ENCODE measurements at regions not wholly inside any gene's neighbourhood (a gene's known extent, or its start where the extent isn't known, plus 50 kb on each side); places are given as distances from the start of the nearest gene placed in this dataset.

DNA sequence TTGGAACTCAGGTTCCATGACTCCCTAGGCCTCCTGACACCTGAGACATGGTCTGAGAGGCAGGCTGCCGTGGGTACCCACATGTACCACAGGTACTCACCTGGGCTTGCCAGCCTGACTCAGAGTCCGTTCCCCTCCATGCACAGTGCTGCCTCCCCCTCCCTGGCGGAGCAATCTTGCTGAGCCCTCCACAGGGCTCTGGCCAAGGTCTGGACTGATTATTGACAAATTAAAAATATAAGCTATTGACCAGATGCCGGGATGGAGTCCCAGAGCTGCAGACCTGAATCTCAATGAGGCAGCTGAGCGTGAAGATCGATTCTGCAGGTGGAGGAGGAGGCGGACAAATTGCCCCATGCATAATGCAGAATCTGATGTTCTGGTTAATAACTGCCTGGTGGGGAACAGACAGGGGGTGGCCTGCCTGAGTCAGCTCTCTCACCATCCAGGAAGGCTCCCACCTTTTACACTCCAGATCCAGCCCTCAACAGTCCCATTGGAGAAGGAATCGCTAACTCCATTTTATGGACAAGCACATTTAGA is 422.7 kb downstream of the MIAT start:
- no peaks in the 10 kb centered on the region for H3K36me3 ChIP-seq (ENCODE audit: low read depth)
- H3K4me1 ChIP-seq (ENCODE audit: low read depth), result no peaks in the 10 kb centered on the region
- intact Hi-C loops (cut with DNase I, micrococcal nuclease), result no loop called here
- DNase-seq, result no peak
- H3K4me3 ChIP-seq, result no peak overlapping the region
- no peaks in the 10 kb centered on the region for H3K9me3 ChIP-seq
- ATAC-seq, result no peak
- TF ChIP-seq, protein P1, sequence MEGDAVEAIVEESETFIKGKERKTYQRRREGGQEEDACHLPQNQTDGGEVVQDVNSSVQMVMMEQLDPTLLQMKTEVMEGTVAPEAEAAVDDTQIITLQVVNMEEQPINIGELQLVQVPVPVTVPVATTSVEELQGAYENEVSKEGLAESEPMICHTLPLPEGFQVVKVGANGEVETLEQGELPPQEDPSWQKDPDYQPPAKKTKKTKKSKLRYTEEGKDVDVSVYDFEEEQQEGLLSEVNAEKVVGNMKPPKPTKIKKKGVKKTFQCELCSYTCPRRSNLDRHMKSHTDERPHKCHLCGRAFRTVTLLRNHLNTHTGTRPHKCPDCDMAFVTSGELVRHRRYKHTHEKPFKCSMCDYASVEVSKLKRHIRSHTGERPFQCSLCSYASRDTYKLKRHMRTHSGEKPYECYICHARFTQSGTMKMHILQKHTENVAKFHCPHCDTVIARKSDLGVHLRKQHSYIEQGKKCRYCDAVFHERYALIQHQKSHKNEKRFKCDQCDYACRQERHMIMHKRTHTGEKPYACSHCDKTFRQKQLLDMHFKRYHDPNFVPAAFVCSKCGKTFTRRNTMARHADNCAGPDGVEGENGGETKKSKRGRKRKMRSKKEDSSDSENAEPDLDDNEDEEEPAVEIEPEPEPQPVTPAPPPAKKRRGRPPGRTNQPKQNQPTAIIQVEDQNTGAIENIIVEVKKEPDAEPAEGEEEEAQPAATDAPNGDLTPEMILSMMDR (IDR thresholded peaks at IDR 0.05), result no peak

DNA sequence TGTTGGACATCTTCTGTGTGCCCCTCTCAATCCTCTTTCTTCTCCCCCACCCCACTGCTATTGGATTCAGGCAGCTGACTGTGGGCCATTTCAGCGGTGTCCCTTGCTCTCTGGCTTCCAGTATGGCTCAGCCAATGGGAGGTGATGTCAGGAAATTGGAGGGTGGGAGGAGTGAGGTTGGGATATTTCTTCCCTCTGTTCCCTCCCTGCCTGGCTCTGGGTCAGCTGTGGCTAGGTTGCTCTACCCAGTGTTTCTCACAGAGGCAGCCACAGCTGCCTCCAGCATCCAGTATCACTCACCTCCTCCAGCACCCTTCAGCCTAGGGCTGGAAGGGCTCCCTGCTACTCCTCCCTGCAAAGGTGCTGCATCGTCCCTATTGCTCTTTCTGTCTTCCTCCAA is 423.5 kb downstream of the MIAT start:
- Histone ChIP-seq H3K9me3 (no peaks in the 10 kb centered on the region), H3K4me1 (ENCODE audit: low read depth) (no peaks in the 10 kb centered on the region), H3K4me3 (no peak overlapping the region), H3K36me3 (ENCODE audit: low read depth) (no peaks in the 10 kb centered on the region)
- DNase-seq (no peak), ATAC-seq (no peak)
- TF ChIP-seq, protein P1 (IDR thresholded peaks at IDR 0.05), result no peak
- intact Hi-C loops (cut with DNase I, micrococcal nuclease), result no loop called here

DNA sequence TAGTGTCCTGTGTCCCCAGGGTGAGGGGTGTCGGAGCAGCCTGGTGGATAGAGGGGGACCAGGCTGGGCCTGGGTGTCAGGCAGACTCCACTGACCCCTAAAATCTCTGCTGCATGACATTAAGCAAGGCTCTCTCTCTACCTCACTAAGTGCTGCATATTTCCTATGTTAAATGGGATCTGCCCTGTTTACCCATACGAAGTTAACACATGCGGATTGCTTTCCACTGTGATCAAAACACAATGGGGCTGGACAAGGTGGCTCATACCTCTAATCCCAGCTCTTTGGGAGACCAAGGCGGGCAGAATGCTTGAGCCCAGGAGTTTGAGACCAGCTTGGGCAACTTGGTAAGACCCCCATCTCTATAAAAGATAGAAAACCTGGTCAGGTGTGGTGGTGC is 426.2 kb downstream of the MIAT start:
- H3K4me3 ChIP-seq, result no peak overlapping the region
- ATAC-seq, result no peak
- DNase-seq, result no peak
- TF ChIP-seq, protein P1 (IDR thresholded peaks at IDR 0.05), result no peak
- H3K9me3 ChIP-seq, result no peaks in the 10 kb centered on the region
- no peaks in the 10 kb centered on the region for H3K36me3 ChIP-seq (ENCODE audit: low read depth)
- H3K4me1 ChIP-seq (ENCODE audit: low read depth), result no peaks in the 10 kb centered on the region
- intact Hi-C loops (cut with DNase I, micrococcal nuclease), result no loop called here

DNA sequence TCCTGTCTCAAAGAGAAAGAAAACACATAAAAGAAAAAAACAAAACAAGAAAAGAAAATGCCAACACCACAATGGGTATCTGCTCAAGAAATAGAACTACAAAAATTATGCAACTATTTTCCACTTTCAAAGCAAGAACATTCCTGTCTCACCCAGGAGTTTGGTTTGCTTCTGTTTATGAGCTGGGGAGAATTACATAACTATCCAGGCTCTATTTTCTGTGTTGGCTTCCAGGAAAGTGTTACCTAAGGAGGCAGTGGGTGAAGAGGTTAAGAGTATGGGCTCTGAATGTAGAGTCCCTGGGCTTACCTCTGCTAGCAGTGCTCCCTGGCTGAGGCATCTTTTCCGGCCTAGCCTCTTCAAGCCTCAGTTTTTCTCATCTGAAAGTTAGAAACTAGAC is 426.7 kb downstream of the MIAT start:
- intact Hi-C loops (cut with DNase I, micrococcal nuclease), result no loop called here
- no peak for ATAC-seq

DNA sequence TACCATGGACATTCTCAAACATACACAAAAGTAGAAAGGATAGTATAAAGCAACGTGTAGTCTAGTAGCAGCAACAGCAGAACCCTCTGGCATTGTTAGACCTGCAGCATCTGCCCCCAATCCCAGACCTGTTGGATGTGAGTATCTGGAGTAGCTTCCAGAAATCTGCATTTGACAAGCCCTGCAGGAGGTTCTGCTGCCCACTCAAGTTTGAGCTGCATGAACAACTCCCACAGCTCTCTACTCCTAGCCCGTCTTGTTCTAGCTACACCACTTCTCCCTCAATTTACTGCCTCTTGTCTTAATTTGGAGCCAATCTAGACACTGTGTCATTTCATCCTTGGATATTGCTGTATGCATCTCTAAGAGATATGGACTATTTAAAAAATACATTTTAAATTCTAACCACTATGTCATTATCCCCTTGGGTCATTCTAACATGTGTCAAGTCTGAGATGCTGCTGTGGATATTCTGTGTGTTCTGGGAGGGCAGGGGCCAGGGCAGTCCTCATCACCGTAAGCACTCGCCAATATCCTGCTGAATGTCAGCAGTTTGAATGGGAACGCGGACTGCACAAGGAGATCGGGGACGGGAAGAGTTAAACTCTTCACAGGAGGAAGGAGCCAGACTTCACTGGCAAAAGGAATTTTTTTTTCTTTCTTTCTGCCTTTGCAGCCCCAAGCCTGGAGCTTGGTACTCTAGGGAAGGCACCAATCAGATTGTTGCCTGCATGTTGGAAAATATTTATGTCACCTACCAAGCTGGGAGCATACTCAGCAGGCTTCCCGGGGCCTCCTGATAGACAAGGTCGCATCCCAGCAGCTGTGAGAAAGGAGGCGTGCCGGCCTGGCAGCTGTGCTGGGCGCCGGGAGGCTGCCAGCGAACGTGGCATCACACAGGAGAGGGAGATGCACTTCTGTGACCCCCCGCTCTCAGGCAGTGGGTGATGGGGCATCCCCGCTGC is 429.0 kb downstream of the MIAT start:
- TF ChIP-seq, protein P1 (IDR thresholded peaks at IDR 0.05), result no peak
- no peak for DNase-seq
- Histone ChIP-seq H3K4me3 (no peak overlapping the region), H3K36me3 (ENCODE audit: low read depth) (no peaks in the 10 kb centered on the region), H3K9me3 (no peaks in the 10 kb centered on the region), H3K4me1 (ENCODE audit: low read depth) (no peaks in the 10 kb centered on the region)
- intact Hi-C loops (cut with DNase I, micrococcal nuclease), result no loop called here
- no peak for ATAC-seq

More for the DNA sequence above, 426.7 kb downstream of the MIAT start:
- TF ChIP-seq, protein P1 (IDR thresholded peaks at IDR 0.05), result no peak
- Histone ChIP-seq H3K9me3 (no peaks in the 10 kb centered on the region), H3K36me3 (ENCODE audit: low read depth) (no peaks in the 10 kb centered on the region), H3K4me1 (ENCODE audit: low read depth) (no peaks in the 10 kb centered on the region), H3K4me3 (no peak overlapping the region)
- DNase-seq, result no peak
